H9 (cell line): ENCODE measurements at regions not wholly inside any gene's neighbourhood (a gene's known extent, or its start where the extent isn't known, plus 50 kb on each side); places are given as distances from the start of the nearest gene placed in this dataset.

Source experiments
- DNase-seq: peaks from one replicate; pipeline ENCODE4 v3.0.0-alpha.2; 2017
- H2AFZ ChIP-seq: one replicate; pipeline ENCODE4 v1.6.1; 2013; ENCODE audit warnings: mild to moderate bottlenecking, low read length, control low read depth, moderate library complexity
- H2AK5ac ChIP-seq: 2 replicates; pipeline ENCODE4 v1.6.1; 2013; ENCODE audit warnings: low read length, control low read depth, mixed read lengths; ENCODE audit not compliant: insufficient read length
- H2BK120ac ChIP-seq: one replicate; pipeline ENCODE4 v1.6.1; 2013; ENCODE audit warnings: low read depth, mild to moderate bottlenecking, low read length, control low read depth, inconsistent platforms; ENCODE audit not compliant: poor library complexity, severe bottlenecking
- H2BK12ac ChIP-seq: 2 replicates; pipeline ENCODE4 v1.6.1; 2013; ENCODE audit warnings: low read length, control low read depth, mixed read lengths, low read depth; ENCODE audit not compliant: insufficient read length
- H2BK15ac ChIP-seq: 2 replicates; pipeline ENCODE4 v1.6.1; 2013; ENCODE audit warnings: low read depth, low read length, control low read depth
- H2BK20ac ChIP-seq: one replicate; pipeline ENCODE4 v1.6.1; 2013; ENCODE audit warnings: low read depth, mild to moderate bottlenecking, low read length, control low read depth, inconsistent platforms; ENCODE audit not compliant: poor library complexity, severe bottlenecking
- H2BK5ac ChIP-seq: 2 replicates; pipeline ENCODE4 v1.6.1; 2013; ENCODE audit warnings: low read length, control low read depth, mixed read lengths; ENCODE audit not compliant: insufficient read length
- H3K14ac ChIP-seq: 2 replicates; pipeline ENCODE4 v1.6.1; 2013; ENCODE audit warnings: low read length, control low read depth; ENCODE audit not compliant: insufficient read depth
- H3K18ac ChIP-seq: 2 replicates; pipeline ENCODE4 v1.6.1; 2013; ENCODE audit warnings: low read depth, mild to moderate bottlenecking, mixed read lengths, low read length, control low read depth; ENCODE audit not compliant: insufficient read length
- H3K23ac ChIP-seq: 2 replicates; pipeline ENCODE4 v1.6.1; 2013; ENCODE audit warnings: low read length, control low read depth, mixed read lengths, low read depth; ENCODE audit not compliant: insufficient read length
- H3K23me2 ChIP-seq: 2 replicates; pipeline ENCODE4 v1.6.1; 2013; ENCODE audit warnings: low read depth, mild to moderate bottlenecking, mixed read lengths, low read length, control low read depth; ENCODE audit not compliant: insufficient read length, poor library complexity, severe bottlenecking
- H3K27ac ChIP-seq: 2 replicates; pipeline ENCODE4 v1.5.1; 2013; ENCODE audit warnings: low read length, control low read depth, mixed read lengths, low read depth; ENCODE audit not compliant: insufficient read length
- H3K27me3 ChIP-seq: 2 replicates; pipeline ENCODE4 v1.6.1; 2013; ENCODE audit warnings: low read length, control low read depth, inconsistent platforms; ENCODE audit not compliant: insufficient read depth
- H3K4ac ChIP-seq: 2 replicates; pipeline ENCODE4 v1.6.1; 2013; ENCODE audit warnings: low read depth, mild to moderate bottlenecking, control low read depth, inconsistent platforms, low read length, moderate library complexity
- H3K4me1 ChIP-seq: 2 replicates; pipeline ENCODE4 v1.6.1; 2013; ENCODE audit warnings: low read length, control low read depth, inconsistent platforms; ENCODE audit not compliant: insufficient read depth
- H3K4me2 ChIP-seq: 2 replicates; pipeline ENCODE4 v1.6.1; 2013; ENCODE audit warnings: low read length, control low read depth, mixed read lengths; ENCODE audit not compliant: insufficient read length, insufficient read depth
- H3K56ac ChIP-seq: 2 replicates; pipeline ENCODE4 v1.6.1; 2013; ENCODE audit warnings: low read depth, mild to moderate bottlenecking, mixed read lengths, low read length, control low read depth; ENCODE audit not compliant: insufficient read length
- H3K79me1 ChIP-seq: 2 replicates; pipeline ENCODE4 v1.6.1; 2013; ENCODE audit warnings: low read depth, mild to moderate bottlenecking, moderate library complexity, low read length, control low read depth, inconsistent platforms; ENCODE audit not compliant: insufficient read depth, poor library complexity, severe bottlenecking
- H3K79me2 ChIP-seq: 2 replicates; pipeline ENCODE4 v1.6.1; 2013; ENCODE audit warnings: low read length, control low read depth, inconsistent platforms; ENCODE audit not compliant: insufficient read depth
- H3K9ac ChIP-seq: 2 replicates; pipeline ENCODE4 v1.6.1; 2013; ENCODE audit warnings: low read length, control low read depth, mixed read lengths; ENCODE audit not compliant: insufficient read length; ENCODE audit errors: extremely low read depth
- H3K9me3 ChIP-seq: one replicate; pipeline ENCODE4 v1.6.1; 2013; ENCODE audit warnings: low read depth, low read length, inconsistent platforms; ENCODE audit not compliant: control insufficient read depth
- H3T11ph ChIP-seq: one replicate; pipeline ENCODE4 v1.6.1; 2013; ENCODE audit warnings: mild to moderate bottlenecking, low read length, control low read depth, inconsistent platforms
- H4K20me1 ChIP-seq: one replicate; pipeline ENCODE4 v1.6.1; 2013; ENCODE audit not compliant: control insufficient read depth, insufficient read length, insufficient read depth
- H4K5ac ChIP-seq: 2 replicates; pipeline ENCODE4 v1.6.1; 2013; ENCODE audit warnings: low read depth, mild to moderate bottlenecking, mixed read lengths, low read length, control low read depth; ENCODE audit not compliant: insufficient read length
- H4K8ac ChIP-seq: replicated peaks from 2 replicates; pipeline ENCODE4 v1.6.1; 2013; ENCODE audit warnings: low read length, control low read depth, mixed read lengths, low read depth; ENCODE audit not compliant: insufficient read length
- H4K91ac ChIP-seq: 2 replicates; pipeline ENCODE4 v1.6.1; 2013; ENCODE audit warnings: low read depth, mild to moderate bottlenecking, moderate library complexity, mixed read lengths, low read length, control low read depth; ENCODE audit not compliant: insufficient read length
- H3K27ac Mint-ChIP-seq, 3 experiments: 2 replicates in 2 of 3; 3 replicates in 1 of 3; pipeline ENCODE4 v1.8.0; 2020 to 2021; ENCODE audit warnings: mixed read lengths in 3 of 3, mild to moderate bottlenecking in 1 of 3, moderate library complexity in 1 of 3
- H3K27me3 Mint-ChIP-seq: 2 replicates; pipeline ENCODE4 v1.8.0; 2021; ENCODE audit warnings: low read depth, mild to moderate bottlenecking, moderate library complexity, mixed read lengths
- H3K36me3 Mint-ChIP-seq, 3 experiments: 2 replicates in 2 of 3; 3 replicates in 1 of 3; pipeline ENCODE4 v1.8.0; 2020 to 2021; ENCODE audit warnings: low read depth in 3 of 3, mixed read lengths in 3 of 3; ENCODE audit not compliant: insufficient read depth in 1 of 3
- H3K4me1 Mint-ChIP-seq, 2 experiments: 2 replicates each; pipeline ENCODE4 v1.8.0; 2020; ENCODE audit warnings: mixed read lengths in 2 of 2
- H3K4me3 Mint-ChIP-seq, 2 experiments: 2 replicates in 1 of 2; 3 replicates in 1 of 2; pipeline ENCODE4 v1.8.0; 2020 to 2021; ENCODE audit warnings: mild to moderate bottlenecking in 2 of 2, mixed read lengths in 2 of 2, moderate library complexity in 1 of 2
- H3K9me3 Mint-ChIP-seq, 2 experiments: 2 replicates in 1 of 2; 3 replicates in 1 of 2; pipeline ENCODE4 v1.8.0; 2020; ENCODE audit warnings: mild to moderate bottlenecking in 2 of 2, mixed read lengths in 2 of 2, moderate library complexity in 1 of 2
- WGBS: extraction: QIAGEN DNeasy Blood & Tissue Kit; methylation state at CpG from one replicate; pipeline ENCODE4 v1.1.7; 2013; ENCODE audit warnings: missing lambda C conversion rate, low lambda C conversion rate, mixed read lengths; ENCODE audit not compliant: insufficient read length; ENCODE audit errors: extremely low coverage; 5-methylcytosine and 5-hydroxymethylcytosine counted together
- TF ChIP-seq, protein P1 (sequence below): fragments of 200-600 bp; sonication (generic); conservative IDR thresholded peaks from 3 replicates; pipeline ENCODE4 v1.8.0; 2021; ENCODE audit warnings: antibody characterized with exemption, mild to moderate bottlenecking

DNA sequence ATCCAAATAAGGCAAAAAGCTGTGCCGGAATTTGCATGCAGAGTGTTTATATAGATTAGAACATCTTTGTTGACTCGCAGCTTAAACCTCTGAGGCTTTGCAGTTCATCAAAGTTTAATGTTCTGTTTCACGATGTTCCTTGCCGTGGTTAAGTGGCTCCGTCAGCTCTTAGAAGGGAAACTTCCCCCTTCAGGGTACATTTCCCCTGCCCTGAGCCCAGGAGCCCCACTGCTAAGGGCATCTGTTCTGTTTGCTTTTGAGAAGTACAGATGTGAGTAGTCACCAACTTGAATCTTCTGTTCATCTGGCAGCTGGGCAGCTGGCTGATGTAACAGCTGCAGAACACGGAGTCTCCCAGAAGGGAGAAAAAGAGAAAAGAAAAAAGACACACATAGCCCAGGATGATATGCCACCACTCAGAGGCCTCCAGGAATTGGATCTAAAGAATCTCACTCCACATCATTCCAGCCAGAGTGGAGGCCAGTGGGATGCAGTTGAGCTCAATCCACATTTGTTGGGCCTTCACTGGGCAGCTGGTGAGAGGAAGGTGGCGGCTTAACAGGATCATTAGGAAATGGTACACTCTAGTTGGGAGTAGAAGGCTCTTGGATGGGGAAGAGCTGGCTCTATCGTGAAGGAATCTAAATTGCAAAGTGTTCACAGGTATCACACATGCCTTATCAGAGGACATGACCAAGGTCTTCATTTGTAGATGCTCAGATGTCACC lies 178.7 kb upstream of the RBPJ start:
- Histone ChIP-seq H3K27me3 (no peaks in the 10 kb centered on the region), H2BK12ac (no peak overlapping the region), H3K79me1 (no peaks in the 10 kb centered on the region), H3K9me3 (no peaks in the 10 kb centered on the region), H2BK20ac (no peak overlapping the region), H3K23me2 (no peaks in the 10 kb centered on the region), H2BK15ac (no peak overlapping the region), H4K20me1 (no peaks in the 10 kb centered on the region), H4K8ac (no peak overlapping the region), H3K27ac (no peak overlapping the region), H4K91ac (no peak overlapping the region), H3K9ac (no peak overlapping the region), H3K56ac (no peak overlapping the region), H3K18ac (no peak overlapping the region), H2AK5ac (no peak overlapping the region), H3K23ac (no peak overlapping the region), H3T11ph (no peak overlapping the region), H2AFZ (peak overlapping the region; percentile 9), H4K5ac (no peak overlapping the region), H3K4ac (no peak overlapping the region), H3K14ac (no peak overlapping the region), H3K4me1 (no peaks in the 10 kb centered on the region), H3K4me2 (no peak overlapping the region), H3K79me2 (no peaks in the 10 kb centered on the region), H2BK5ac (no peak overlapping the region), H2BK120ac (no peak overlapping the region)
- Mint-ChIP-seq H3K4me3 (no peak overlapping the region), H3K27ac (peak overlapping the region in 2 of 3 experiments; percentile 25 to 39; a peak in 1 of 7 replicates), H3K27me3 (no peaks in the 10 kb centered on the region; the same call in none of the 2 replicates), H3K36me3 (no peaks in the 10 kb centered on the region; a peak in 1 of 7 replicates), H3K4me1 (peaks cover 29 to 30% of the 10 kb centered on the region in 2 experiments), H3K9me3 (no peaks in the 10 kb centered on the region; a peak in 2 of 5 replicates)
- TF ChIP-seq, protein P1, sequence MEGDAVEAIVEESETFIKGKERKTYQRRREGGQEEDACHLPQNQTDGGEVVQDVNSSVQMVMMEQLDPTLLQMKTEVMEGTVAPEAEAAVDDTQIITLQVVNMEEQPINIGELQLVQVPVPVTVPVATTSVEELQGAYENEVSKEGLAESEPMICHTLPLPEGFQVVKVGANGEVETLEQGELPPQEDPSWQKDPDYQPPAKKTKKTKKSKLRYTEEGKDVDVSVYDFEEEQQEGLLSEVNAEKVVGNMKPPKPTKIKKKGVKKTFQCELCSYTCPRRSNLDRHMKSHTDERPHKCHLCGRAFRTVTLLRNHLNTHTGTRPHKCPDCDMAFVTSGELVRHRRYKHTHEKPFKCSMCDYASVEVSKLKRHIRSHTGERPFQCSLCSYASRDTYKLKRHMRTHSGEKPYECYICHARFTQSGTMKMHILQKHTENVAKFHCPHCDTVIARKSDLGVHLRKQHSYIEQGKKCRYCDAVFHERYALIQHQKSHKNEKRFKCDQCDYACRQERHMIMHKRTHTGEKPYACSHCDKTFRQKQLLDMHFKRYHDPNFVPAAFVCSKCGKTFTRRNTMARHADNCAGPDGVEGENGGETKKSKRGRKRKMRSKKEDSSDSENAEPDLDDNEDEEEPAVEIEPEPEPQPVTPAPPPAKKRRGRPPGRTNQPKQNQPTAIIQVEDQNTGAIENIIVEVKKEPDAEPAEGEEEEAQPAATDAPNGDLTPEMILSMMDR = no peak
- no CpG with 5 or more reads among the region's 8 CpGs for WGBS
- DNase-seq = no peak
